A673 (cell line): ENCODE measurements at regions not wholly inside any gene's neighbourhood (a gene's known extent, or its start where the extent isn't known, plus 50 kb on each side); places are given as distances from the start of the nearest gene placed in this dataset.

Source experiments
- BruUV-seq: library from RNA; stranded (reverse); fragments of 400-500 nt; replicated peaks from 2 replicates; lab custom pipeline; 2021; lab: Mats Ljungman, UMichigan
- CTCF ChIA-PET: fragments of 300-600 bp; sonication (Branson Sonifier 250); formaldehyde crosslinking; loops from one replicate; lab custom pipeline; 2022; ENCODE audit warnings: antibody characterized with exemption; lab: Charles Lee
- POLR2A ChIA-PET: fragments of 300-600 bp; sonication (Branson Sonifier 250); formaldehyde crosslinking; loops from one replicate; lab custom pipeline; 2022; ENCODE audit warnings: antibody characterized with exemption; ENCODE audit not compliant: low non-redundant PET; lab: Charles Lee
- DNase-seq: peaks from one replicate; pipeline ENCODE4 v3.0.0-alpha.2; 2015; ENCODE audit warnings: low spot score
- H3K27ac ChIP-seq: fragments of 200-600 bp; sonication (generic); 2 replicates; pipeline ENCODE4 v1.5.1; 2016; ENCODE audit warnings: mixed run types, low read depth, mild to moderate bottlenecking, mixed read lengths, antibody characterized with exemption, low read length; ENCODE audit not compliant: poor library complexity, severe bottlenecking
- H3K27me3 ChIP-seq: fragments of 200-600 bp; sonication (generic); replicated peaks from 2 replicates; pipeline ENCODE4 v1.6.1; 2017; ENCODE audit warnings: mixed run types, low read depth, mild to moderate bottlenecking, mixed read lengths, antibody characterized with exemption, low read length; ENCODE audit not compliant: insufficient read depth, poor library complexity
- H3K36me3 ChIP-seq: fragments of 200-600 bp; sonication (generic); 2 replicates; pipeline ENCODE4 v1.6.1; 2016; ENCODE audit warnings: mixed run types, mild to moderate bottlenecking, mixed read lengths, antibody characterized with exemption, low read length; ENCODE audit not compliant: insufficient read depth, poor library complexity, severe bottlenecking
- H3K4me1 ChIP-seq: fragments of 200-600 bp; sonication (generic); 2 replicates; pipeline ENCODE4 v1.6.1; 2017; ENCODE audit warnings: mixed run types, mild to moderate bottlenecking, mixed read lengths, antibody characterized with exemption, low read length; ENCODE audit not compliant: insufficient read depth, poor library complexity, severe bottlenecking
- H3K4me3 ChIP-seq: fragments of 200-600 bp; sonication (generic); 2 replicates; pipeline ENCODE4 v1.5.1; 2016; ENCODE audit warnings: low read depth, mixed run types, mild to moderate bottlenecking, mixed read lengths, low read length; ENCODE audit not compliant: poor library complexity, severe bottlenecking
- H3K9me3 ChIP-seq: fragments of 200-600 bp; sonication (generic); 2 replicates; pipeline ENCODE4 v1.6.1; 2016; ENCODE audit warnings: mixed run types, low read depth, mild to moderate bottlenecking, mixed read lengths, antibody characterized with exemption, low read length; ENCODE audit not compliant: poor library complexity, severe bottlenecking
- EZH2 ChIP-seq: fragments of 200-600 bp; sonication (generic); IDR thresholded peaks from 2 replicates; pipeline ENCODE4 v1.6.1; 2017; ENCODE audit warnings: borderline replicate concordance, low read depth, mild to moderate bottlenecking, mixed read lengths, antibody characterized with exemption, low read length; ENCODE audit not compliant: poor library complexity, severe bottlenecking
- intact Hi-C: fragments of 100-400 bp; cut with micrococcal nuclease; formaldehyde crosslinking; loops from one replicate; pipeline ENCODE4 v1.10.0; 2022; ENCODE audit not compliant: unreplicated experiment
- TF ChIP-seq, protein P1 (sequence below): fragments of 300-800, 200-600 bp; sonication (generic); conservative IDR thresholded peaks from 2 replicates; pipeline ENCODE4 v1.5.1; 2017; ENCODE audit warnings: low read depth, mild to moderate bottlenecking, antibody characterized with exemption, low read length, moderate library complexity, mixed read lengths

DNA sequence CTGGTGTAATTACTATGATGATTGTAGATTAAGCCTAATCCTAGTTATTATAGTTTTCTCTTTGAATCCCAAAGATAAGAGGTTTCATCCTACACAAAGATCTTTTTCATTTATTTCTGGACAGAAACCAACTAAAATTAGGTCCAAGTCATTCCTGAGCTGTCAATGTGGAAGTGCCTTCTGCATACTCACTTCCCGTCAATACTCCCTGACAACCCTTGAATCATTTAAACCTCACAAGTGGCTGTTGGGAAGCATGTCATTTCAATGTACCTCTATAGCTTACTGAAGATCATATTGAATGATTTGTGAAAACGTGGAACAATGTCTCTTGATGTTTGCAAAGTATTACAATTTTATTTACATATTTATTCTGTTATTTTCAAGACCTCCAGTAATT is 274.1 kb downstream of the HACE1 start:
- BruUV-seq: no TSS peak
- no peak overlapping the region for H3K4me3 ChIP-seq
- intact Hi-C loops: no loop called here
- H3K4me1 ChIP-seq: peaks cover under 1% of the 10 kb centered on the region
- no peak overlapping the region for H3K27ac ChIP-seq
- no peaks in the 10 kb centered on the region for H3K36me3 ChIP-seq
- POLR2A ChIA-PET: no interaction called here
- DNase-seq: no peak
- CTCF ChIA-PET: no interaction called here
- H3K9me3 ChIP-seq: no peaks in the 10 kb centered on the region
- H3K27me3 ChIP-seq: no peaks in the 10 kb centered on the region
- TF ChIP-seq EZH2: no peak
- TF ChIP-seq, protein P1, sequence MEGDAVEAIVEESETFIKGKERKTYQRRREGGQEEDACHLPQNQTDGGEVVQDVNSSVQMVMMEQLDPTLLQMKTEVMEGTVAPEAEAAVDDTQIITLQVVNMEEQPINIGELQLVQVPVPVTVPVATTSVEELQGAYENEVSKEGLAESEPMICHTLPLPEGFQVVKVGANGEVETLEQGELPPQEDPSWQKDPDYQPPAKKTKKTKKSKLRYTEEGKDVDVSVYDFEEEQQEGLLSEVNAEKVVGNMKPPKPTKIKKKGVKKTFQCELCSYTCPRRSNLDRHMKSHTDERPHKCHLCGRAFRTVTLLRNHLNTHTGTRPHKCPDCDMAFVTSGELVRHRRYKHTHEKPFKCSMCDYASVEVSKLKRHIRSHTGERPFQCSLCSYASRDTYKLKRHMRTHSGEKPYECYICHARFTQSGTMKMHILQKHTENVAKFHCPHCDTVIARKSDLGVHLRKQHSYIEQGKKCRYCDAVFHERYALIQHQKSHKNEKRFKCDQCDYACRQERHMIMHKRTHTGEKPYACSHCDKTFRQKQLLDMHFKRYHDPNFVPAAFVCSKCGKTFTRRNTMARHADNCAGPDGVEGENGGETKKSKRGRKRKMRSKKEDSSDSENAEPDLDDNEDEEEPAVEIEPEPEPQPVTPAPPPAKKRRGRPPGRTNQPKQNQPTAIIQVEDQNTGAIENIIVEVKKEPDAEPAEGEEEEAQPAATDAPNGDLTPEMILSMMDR: no peak

DNA sequence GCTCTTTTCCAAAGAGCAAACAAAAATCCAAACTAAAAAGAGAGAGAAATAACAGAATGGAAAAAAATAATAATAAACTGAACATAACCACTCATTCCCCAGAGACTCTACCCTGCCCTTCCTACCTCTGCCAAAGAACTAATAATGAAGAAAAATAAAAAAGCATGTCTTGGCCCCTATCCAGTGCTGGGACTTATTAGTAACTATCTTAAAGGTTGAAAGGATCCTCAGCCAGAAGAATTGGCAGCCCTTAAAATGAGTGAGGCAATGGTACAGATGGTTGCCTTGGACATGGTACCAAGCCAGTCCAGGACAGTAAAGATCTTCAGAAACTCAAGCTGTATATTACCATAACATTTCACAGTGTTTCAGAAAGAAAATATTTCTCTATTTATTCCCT is 279.3 kb downstream of the HACE1 start:
- BruUV-seq: no TSS peak
- CTCF ChIA-PET: no interaction called here
- no peaks in the 10 kb centered on the region for H3K9me3 ChIP-seq
- no peaks in the 10 kb centered on the region for H3K4me1 ChIP-seq
- POLR2A ChIA-PET: no interaction called here
- H3K27me3 ChIP-seq: no peaks in the 10 kb centered on the region
- TF ChIP-seq, protein P1: no peak
- no peak for TF ChIP-seq EZH2
- no peak overlapping the region for H3K4me3 ChIP-seq
- no peak overlapping the region for H3K27ac ChIP-seq
- intact Hi-C loops: no loop called here
- H3K36me3 ChIP-seq: no peaks in the 10 kb centered on the region
- DNase-seq: no peak

DNA sequence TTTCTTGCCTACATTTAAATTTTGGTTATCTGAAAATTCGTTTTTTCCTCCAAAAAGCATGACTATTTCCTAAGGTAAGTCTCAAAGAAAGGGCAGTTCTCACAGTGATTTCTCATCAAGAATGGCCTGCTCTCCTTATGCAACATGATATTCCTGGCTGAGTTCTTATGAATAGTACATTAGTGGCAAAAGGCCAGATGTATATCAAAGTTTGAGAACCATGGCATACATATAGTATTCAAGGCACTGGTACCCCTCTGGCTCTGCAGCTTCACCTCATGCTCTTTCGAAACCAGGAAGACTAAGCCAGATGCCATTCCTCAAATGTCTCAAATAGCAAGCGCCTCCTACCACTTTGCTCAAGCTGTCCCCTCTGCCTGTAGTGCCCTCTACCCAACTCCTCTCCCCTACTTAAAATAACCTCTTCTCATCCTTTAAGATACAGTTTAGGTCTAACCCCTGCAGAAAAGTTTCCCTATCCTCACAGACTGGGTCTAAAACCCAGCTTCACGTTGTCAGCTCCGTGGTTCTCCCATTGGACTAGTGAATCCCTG is 280.3 kb downstream of the HACE1 start:
- Histone ChIP-seq H3K4me1 (no peaks in the 10 kb centered on the region), H3K4me3 (no peak overlapping the region), H3K9me3 (no peaks in the 10 kb centered on the region), H3K36me3 (no peaks in the 10 kb centered on the region), H3K27me3 (no peaks in the 10 kb centered on the region), H3K27ac (no peak overlapping the region)
- intact Hi-C loops: no loop called here
- ChIA-PET POLR2A (no interaction called here), CTCF (no interaction called here)
- no TSS peak for BruUV-seq
- DNase-seq: no peak
- TF ChIP-seq, protein P1: no peak
